WERI-Rb-1 (cell line): ENCODE measurements at regions not wholly inside any gene's neighbourhood (a gene's known extent, or its start where the extent isn't known, plus 50 kb on each side); places are given as distances from the start of the nearest gene placed in this dataset.

Experiments used
- DNase-seq: peaks from one replicate; pipeline ENCODE4 v3.0.0-alpha.2; 2020
- H3K27ac ChIP-seq: fragments of 250-450 bp; sonication (Bioruptor Pico); 2 replicates; pipeline ENCODE4 v1.5.1; 2020; ENCODE audit warnings: mild to moderate bottlenecking, moderate library complexity
- H3K27me3 ChIP-seq: fragments of 250-450 bp; sonication (Bioruptor Pico); 2 replicates; pipeline ENCODE4 v1.5.1; 2021; ENCODE audit warnings: mild to moderate bottlenecking, low read depth, moderate library complexity; ENCODE audit not compliant: insufficient read depth, severe bottlenecking
- H3K36me3 ChIP-seq: fragments of 250-450 bp; sonication (Bioruptor Pico); 2 replicates; pipeline ENCODE4 v1.5.1; 2020; ENCODE audit warnings: mild to moderate bottlenecking, moderate library complexity
- H3K4me3 ChIP-seq: 2 replicates; pipeline ENCODE4 v1.5.1; 2011; ENCODE audit warnings: low read depth, mild to moderate bottlenecking, control low read depth, low read length
- H3K9me3 ChIP-seq: fragments of 250-450 bp; sonication (Bioruptor Pico); 2 replicates; pipeline ENCODE4 v1.5.1; 2021; ENCODE audit warnings: mild to moderate bottlenecking, moderate library complexity; ENCODE audit not compliant: severe bottlenecking
- TF ChIP-seq, protein P1 (sequence below): IDR thresholded peaks from 2 replicates; pipeline ENCODE4 v1.5.1; 2011; ENCODE audit warnings: low read depth, mild to moderate bottlenecking, control low read depth, inconsistent platforms, low read length

DNA sequence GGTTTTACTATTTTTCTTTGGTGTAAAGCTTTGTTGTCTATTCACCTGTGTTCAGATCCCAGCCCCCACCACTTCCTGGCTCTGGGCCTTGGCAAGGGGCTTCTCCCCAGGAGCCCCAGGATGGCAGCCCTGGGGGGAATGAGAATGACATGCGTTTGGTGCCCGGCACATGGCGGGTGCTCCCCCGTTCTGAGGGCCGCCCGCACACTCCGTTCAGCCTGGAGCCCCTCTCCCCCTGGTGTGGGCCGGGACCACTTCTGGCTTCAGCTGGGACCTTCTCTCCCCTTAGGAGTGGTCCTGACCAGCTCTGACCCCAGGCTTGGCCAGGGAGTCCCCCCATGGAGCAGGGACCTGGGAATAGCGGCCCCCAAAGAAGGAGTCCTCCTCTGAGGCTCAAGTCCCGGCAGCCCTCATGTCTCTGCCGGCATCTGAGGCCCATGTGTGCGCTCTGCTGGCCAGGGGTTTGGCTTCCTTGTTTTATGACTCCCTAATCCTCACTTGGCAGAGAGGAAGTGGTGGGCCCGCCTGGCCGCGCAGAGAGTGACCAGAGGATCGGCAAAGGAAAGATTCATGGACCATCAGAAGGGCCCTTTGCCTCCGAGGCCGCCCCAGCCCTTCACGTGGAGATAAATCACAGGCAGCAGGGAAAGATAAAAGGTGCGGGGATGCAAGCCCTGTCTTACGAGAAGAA is 57.0 kb upstream of the LMX1B start:
- no peaks in the 10 kb centered on the region for H3K27me3 ChIP-seq
- no peak overlapping the region for H3K4me3 ChIP-seq
- DNase-seq: no peak
- TF ChIP-seq, protein P1, sequence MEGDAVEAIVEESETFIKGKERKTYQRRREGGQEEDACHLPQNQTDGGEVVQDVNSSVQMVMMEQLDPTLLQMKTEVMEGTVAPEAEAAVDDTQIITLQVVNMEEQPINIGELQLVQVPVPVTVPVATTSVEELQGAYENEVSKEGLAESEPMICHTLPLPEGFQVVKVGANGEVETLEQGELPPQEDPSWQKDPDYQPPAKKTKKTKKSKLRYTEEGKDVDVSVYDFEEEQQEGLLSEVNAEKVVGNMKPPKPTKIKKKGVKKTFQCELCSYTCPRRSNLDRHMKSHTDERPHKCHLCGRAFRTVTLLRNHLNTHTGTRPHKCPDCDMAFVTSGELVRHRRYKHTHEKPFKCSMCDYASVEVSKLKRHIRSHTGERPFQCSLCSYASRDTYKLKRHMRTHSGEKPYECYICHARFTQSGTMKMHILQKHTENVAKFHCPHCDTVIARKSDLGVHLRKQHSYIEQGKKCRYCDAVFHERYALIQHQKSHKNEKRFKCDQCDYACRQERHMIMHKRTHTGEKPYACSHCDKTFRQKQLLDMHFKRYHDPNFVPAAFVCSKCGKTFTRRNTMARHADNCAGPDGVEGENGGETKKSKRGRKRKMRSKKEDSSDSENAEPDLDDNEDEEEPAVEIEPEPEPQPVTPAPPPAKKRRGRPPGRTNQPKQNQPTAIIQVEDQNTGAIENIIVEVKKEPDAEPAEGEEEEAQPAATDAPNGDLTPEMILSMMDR: no peak
- peaks cover 3% of the 10 kb centered on the region for H3K9me3 ChIP-seq
- no peak overlapping the region for H3K27ac ChIP-seq
- no peaks in the 10 kb centered on the region for H3K36me3 ChIP-seq

DNA sequence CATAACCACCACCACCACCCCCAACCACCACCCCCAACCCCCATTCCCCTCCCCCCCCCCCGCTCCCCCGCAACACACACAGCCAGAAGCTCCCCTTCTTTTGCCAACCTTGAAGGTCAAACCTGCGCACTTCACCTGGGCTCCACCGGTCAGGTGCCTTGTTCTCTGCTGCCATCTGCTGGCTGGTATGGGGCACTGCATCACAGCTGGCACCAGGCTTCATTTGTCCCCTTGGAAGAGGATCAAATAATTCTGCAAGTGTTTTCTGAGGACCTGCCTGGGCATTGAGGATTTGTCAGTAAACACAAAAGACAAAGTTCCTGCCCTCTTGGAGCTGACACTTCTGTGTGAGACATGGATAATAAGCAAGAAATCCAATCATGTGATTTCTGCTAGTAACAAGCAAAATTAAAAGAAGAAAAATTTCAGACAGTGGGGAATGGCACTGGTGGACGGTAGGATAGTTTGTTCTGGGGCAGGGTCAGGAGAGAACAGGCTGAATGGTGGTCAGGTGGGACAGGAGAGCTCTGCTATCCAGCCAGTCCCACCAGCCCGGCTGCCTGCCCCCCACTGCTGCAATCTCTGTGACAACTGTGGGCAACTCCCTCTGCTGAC is 55.6 kb upstream of the LMX1B start:
- H3K27ac ChIP-seq: no peak overlapping the region
- no peaks in the 10 kb centered on the region for H3K36me3 ChIP-seq
- H3K4me3 ChIP-seq: no peak overlapping the region
- H3K27me3 ChIP-seq: no peaks in the 10 kb centered on the region
- peaks cover 3% of the 10 kb centered on the region for H3K9me3 ChIP-seq
- TF ChIP-seq, protein P1: peak; percentile 98
- DNase-seq: peak; percentile 77

DNA sequence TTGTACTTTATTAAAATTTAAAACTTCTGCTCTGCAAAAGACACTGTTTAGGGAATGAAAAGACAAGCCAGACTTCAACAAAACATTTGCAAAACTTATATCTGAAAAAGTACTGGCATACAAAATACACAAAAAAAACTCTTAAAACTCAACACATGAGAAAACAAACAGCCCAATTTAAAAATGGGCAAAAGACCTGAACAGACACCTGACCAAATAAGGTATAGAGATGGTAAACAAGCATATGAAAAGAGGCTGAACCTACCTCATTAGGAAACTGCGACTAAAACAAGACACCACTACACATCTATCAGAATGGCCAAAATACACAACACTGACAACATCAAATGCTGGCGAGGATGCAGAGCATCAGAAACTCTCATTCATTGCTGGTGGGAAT is 54.4 kb upstream of the LMX1B start:
- Histone ChIP-seq H3K36me3 (no peaks in the 10 kb centered on the region), H3K4me3 (no peak overlapping the region), H3K27me3 (no peaks in the 10 kb centered on the region), H3K27ac (no peak overlapping the region), H3K9me3 (peaks cover 3% of the 10 kb centered on the region)
- TF ChIP-seq, protein P1: no peak
- no peak for DNase-seq

DNA sequence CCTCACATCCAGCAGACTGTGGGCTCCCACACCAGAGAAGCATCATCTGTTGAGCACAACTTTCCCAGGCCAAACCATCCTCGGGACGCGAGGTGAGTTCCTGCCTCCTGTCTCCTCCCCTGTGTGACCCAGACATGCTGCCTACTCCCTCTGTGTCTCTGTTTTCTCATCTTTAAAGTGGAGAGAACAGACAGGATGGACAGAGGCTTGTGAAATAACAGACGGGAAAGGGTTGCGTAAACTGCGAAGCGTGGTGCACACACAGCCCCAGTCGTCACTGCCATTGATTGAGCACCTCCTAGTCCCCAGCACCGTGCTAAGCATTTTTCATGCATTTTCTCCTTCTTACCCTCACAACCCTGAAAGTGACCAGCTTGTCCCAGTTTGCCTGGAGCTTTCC is 52.1 kb upstream of the LMX1B start:
- TF ChIP-seq, protein P1: no peak
- Histone ChIP-seq H3K36me3 (no peaks in the 10 kb centered on the region), H3K27ac (no peak overlapping the region), H3K4me3 (no peak overlapping the region), H3K9me3 (no peaks in the 10 kb centered on the region), H3K27me3 (no peaks in the 10 kb centered on the region)
- no peak for DNase-seq

DNA sequence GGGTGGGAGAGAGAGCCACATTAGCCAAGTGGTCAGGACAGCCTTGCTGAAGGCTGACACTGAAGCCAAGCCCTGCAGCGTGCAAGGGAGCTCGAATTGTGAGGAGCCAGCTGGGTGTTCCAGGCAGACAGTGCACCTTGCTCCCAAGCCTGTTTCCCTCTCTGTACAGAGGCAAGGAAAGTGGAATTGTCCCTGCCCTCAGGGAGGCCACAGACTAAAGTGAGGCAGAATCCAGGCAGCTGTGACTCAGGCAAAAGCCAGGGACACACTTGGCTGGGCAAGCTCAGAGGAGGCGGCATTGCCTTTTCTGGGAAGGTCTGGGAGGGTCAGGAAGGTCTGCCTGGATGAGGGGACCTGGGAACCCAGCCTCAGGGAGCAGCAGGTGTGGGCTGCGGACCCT is 50.2 kb upstream of the LMX1B start:
- TF ChIP-seq, protein P1: no peak
- H3K27me3 ChIP-seq: no peaks in the 10 kb centered on the region
- no peak for DNase-seq

More for the DNA sequence above, 50.2 kb upstream of the LMX1B start:
- no peak overlapping the region for H3K4me3 ChIP-seq
- no peaks in the 10 kb centered on the region for H3K36me3 ChIP-seq
- no peaks in the 10 kb centered on the region for H3K9me3 ChIP-seq
- H3K27ac ChIP-seq: no peak overlapping the region
